ENCODE measurements at regions not wholly inside any gene's neighbourhood (a gene's known extent, or its start where the extent isn't known, plus 50 kb on each side); places are given as distances from the start of the nearest gene placed in this dataset.

DNA sequence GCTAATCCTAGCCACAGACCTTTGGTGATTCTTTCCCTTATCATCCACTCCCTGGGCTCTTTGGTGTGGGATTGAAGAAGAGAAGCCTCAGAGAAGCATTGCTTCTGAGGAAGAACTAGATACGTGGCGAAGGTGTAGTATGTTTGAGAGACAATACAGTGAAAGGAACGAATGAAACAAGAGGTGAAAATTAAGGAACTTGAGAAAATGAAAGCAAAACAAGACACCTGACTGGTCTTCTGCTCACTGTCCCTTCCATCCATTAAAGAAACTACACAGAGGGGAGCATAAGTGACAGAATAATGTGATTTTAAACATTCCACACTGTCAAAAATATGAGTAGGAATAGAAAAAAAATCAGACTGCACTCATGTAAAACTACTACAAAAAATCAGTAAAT, 219.6 kb upstream of the NPSR1 start:
- TF ChIP-seq, protein P1, sequence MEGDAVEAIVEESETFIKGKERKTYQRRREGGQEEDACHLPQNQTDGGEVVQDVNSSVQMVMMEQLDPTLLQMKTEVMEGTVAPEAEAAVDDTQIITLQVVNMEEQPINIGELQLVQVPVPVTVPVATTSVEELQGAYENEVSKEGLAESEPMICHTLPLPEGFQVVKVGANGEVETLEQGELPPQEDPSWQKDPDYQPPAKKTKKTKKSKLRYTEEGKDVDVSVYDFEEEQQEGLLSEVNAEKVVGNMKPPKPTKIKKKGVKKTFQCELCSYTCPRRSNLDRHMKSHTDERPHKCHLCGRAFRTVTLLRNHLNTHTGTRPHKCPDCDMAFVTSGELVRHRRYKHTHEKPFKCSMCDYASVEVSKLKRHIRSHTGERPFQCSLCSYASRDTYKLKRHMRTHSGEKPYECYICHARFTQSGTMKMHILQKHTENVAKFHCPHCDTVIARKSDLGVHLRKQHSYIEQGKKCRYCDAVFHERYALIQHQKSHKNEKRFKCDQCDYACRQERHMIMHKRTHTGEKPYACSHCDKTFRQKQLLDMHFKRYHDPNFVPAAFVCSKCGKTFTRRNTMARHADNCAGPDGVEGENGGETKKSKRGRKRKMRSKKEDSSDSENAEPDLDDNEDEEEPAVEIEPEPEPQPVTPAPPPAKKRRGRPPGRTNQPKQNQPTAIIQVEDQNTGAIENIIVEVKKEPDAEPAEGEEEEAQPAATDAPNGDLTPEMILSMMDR (IDR thresholded peaks at IDR 0.05; ENCODE audit: borderline replicate concordance, extremely low read depth, low read length, poor library complexity, severe bottlenecking): no peak
- no peak for TF ChIP-seq EZH2 (IDR thresholded peaks at IDR 0.05; ENCODE audit: borderline replicate concordance, low read depth, low read length, severe bottlenecking)

Data from DND-41 (cell line).